GM23338 (cell line): ENCODE measurements at regions not wholly inside any gene's neighbourhood (a gene's known extent, or its start where the extent isn't known, plus 50 kb on each side); places are given as distances from the start of the nearest gene placed in this dataset.

Experiments
- ATAC-seq: fragments of 200-7000 bp; cut with Tn5 transposase; 3 replicates; pipeline ENCODE4 v1.9.1; 2020
- DNase-seq: peaks from one replicate; pipeline ENCODE4 v3.0.0-alpha.2; 2015; ENCODE audit warnings: low spot score
- H2AFZ ChIP-seq: fragments of 200-600 bp; sonication (generic); 2 replicates; pipeline ENCODE4 v1.8.0; 2016; ENCODE audit warnings: antibody characterized with exemption, mild to moderate bottlenecking, moderate library complexity
- H3F3A ChIP-seq: fragments of 200-600 bp; sonication (generic); replicated peaks from 2 replicates; pipeline ENCODE4 v1.8.0; 2017; ENCODE audit warnings: antibody characterized with exemption, mixed run types, low read depth
- H3K27ac ChIP-seq: fragments of 200-600 bp; sonication (generic); 2 replicates; pipeline ENCODE4 v1.6.1; 2016; ENCODE audit warnings: low read depth
- H3K27me3 ChIP-seq: fragments of 200-600 bp; sonication (generic); 2 replicates; pipeline ENCODE4 v1.8.0; 2016; ENCODE audit warnings: mild to moderate bottlenecking, mixed run types, moderate library complexity; ENCODE audit not compliant: insufficient read depth
- H3K36me3 ChIP-seq: fragments of 200-600 bp; sonication (generic); 2 replicates; pipeline ENCODE4 v1.8.0; 2016; ENCODE audit warnings: mild to moderate bottlenecking; ENCODE audit not compliant: insufficient read depth
- H3K4me1 ChIP-seq: fragments of 200-600 bp; sonication (generic); 2 replicates; pipeline ENCODE4 v1.8.0; 2016; ENCODE audit warnings: mild to moderate bottlenecking, moderate library complexity; ENCODE audit not compliant: insufficient read depth
- H3K4me2 ChIP-seq: fragments of 200-600 bp; sonication (generic); 2 replicates; pipeline ENCODE4 v1.7.1; 2017; ENCODE audit warnings: mixed run types
- H3K4me3 ChIP-seq: fragments of 200-600 bp; sonication (generic); 2 replicates; pipeline ENCODE4 v1.6.1; 2016; ENCODE audit warnings: mixed run types
- H3K79me2 ChIP-seq: fragments of 200-600 bp; sonication (generic); replicated peaks from 2 replicates; pipeline ENCODE4 v1.8.0; 2017; ENCODE audit warnings: mild to moderate bottlenecking; ENCODE audit not compliant: insufficient read depth
- H3K9me2 ChIP-seq: fragments of 200-600 bp; sonication (generic); 2 replicates; pipeline ENCODE4 v1.8.0; 2017; ENCODE audit not compliant: insufficient read depth
- H4K20me1 ChIP-seq: fragments of 200-600 bp; sonication (generic); replicated peaks from 2 replicates; pipeline ENCODE4 v1.8.0; 2017; ENCODE audit warnings: mild to moderate bottlenecking; ENCODE audit not compliant: insufficient read depth
- H3K27ac Mint-ChIP-seq: 2 replicates; pipeline ENCODE4 v1.8.0; 2020; ENCODE audit warnings: inconsistent platforms, mild to moderate bottlenecking, moderate library complexity, mixed read lengths
- H3K27me3 Mint-ChIP-seq: 3 replicates; pipeline ENCODE4 v1.8.0; 2022; ENCODE audit warnings: low read depth, mild to moderate bottlenecking, moderate library complexity, mixed read lengths, inconsistent platforms; ENCODE audit not compliant: insufficient read depth, poor library complexity
- H3K36me3 Mint-ChIP-seq: 3 replicates; pipeline ENCODE4 v1.8.0; 2021; ENCODE audit warnings: low read depth, mild to moderate bottlenecking, inconsistent platforms, moderate library complexity, mixed read lengths
- H3K4me1 Mint-ChIP-seq: 3 replicates; pipeline ENCODE4 v1.8.0; 2020; ENCODE audit warnings: mild to moderate bottlenecking, inconsistent platforms, mixed read lengths
- H3K4me3 Mint-ChIP-seq: 3 replicates; pipeline ENCODE4 v1.8.0; 2021; ENCODE audit warnings: moderate library complexity, mild to moderate bottlenecking, inconsistent platforms, mixed read lengths
- H3K9me3 Mint-ChIP-seq: 3 replicates; pipeline ENCODE4 v1.8.0; 2020; ENCODE audit warnings: moderate library complexity, mild to moderate bottlenecking, inconsistent platforms, mixed read lengths
- EZH2 ChIP-seq: fragments of 200-600 bp; sonication (generic); IDR thresholded peaks from one replicate; pipeline ENCODE4 v1.8.0; 2017; ENCODE audit warnings: antibody characterized with exemption, mild to moderate bottlenecking, low read depth; ENCODE audit not compliant: unreplicated experiment
- EZH2phosphoT487 ChIP-seq: fragments of 200-600 bp; sonication (generic); IDR thresholded peaks from one replicate; pipeline ENCODE4 v1.8.1; 2018; ENCODE audit warnings: antibody characterized with exemption; ENCODE audit not compliant: unreplicated experiment
- JUNB ChIP-seq: IDR thresholded peaks from one replicate; pipeline ENCODE4 v1.6.1; 2016; ENCODE audit warnings: antibody characterized with exemption; ENCODE audit not compliant: unreplicated experiment
- STAT1 ChIP-seq: IDR thresholded peaks from one replicate; pipeline ENCODE4 v1.6.1; 2016; ENCODE audit warnings: antibody characterized with exemption; ENCODE audit not compliant: unreplicated experiment
- ZNF114 ChIP-seq: fragments of 250-450 bp; sonication (Bioruptor Pico); IDR thresholded peaks from 2 replicates; pipeline ENCODE4 v1.5.0; 2020; ENCODE audit warnings: mild to moderate bottlenecking, moderate library complexity
- ZNF331 ChIP-seq: fragments of 250-450 bp; sonication (Bioruptor Pico); IDR thresholded peaks from 2 replicates; pipeline ENCODE4 v1.5.0; 2020; ENCODE audit warnings: low read depth, mild to moderate bottlenecking, moderate library complexity
- TF ChIP-seq, protein P1 (sequence below), 2 experiments: fragments of 200-600 bp in 1 of 2; sonication (generic) in 1 of 2; conservative IDR thresholded peaks; 2 replicates each; pipeline versions ENCODE4 v1.5.1 to v1.6.1; 2016 to 2017; ENCODE audit warnings: antibody characterized with exemption in 2 of 2, low read depth in 2 of 2, mild to moderate bottlenecking in 2 of 2, moderate library complexity in 1 of 2
- TF ChIP-seq, protein P2 (sequence below): IDR thresholded peaks from 2 replicates; pipeline ENCODE4 v1.6.1; 2016; ENCODE audit warnings: antibody characterized with exemption
- TF ChIP-seq, protein P3 (sequence below): fragments of 250-450 bp; sonication (Bioruptor Pico); IDR thresholded peaks from 2 replicates; pipeline ENCODE4 v1.5.0; 2020; ENCODE audit warnings: mild to moderate bottlenecking, moderate library complexity
- TF ChIP-seq, protein P4 (sequence below): IDR thresholded peaks from one replicate; pipeline ENCODE4 v1.6.1; 2018; ENCODE audit warnings: antibody characterized with exemption; ENCODE audit not compliant: unreplicated experiment

DNA sequence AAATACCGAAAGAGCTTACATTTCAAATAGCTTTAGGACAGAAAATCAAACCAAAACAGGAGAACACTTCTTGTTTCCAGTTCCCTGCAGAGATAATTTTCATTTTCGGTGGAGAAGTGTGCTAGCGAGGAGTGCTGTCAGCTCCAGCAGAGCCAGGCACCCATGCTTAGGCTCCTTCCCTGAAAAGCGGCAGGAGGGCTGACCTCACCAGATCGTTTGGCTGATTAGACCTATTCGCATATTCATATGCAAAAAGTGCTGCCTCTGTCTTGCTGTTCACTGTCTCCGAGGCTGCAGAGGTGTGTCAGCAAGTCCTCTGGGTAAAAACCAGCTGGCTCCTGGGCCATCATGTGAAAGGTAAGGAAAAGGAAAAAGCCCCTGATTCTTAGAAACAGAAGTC, 225.8 kb upstream of the COPS8 start (continued):
- TF ChIP-seq EZH2phosphoT487 (no peak), EZH2 (no peak), ZNF114 (CRISPR knock-in tag) (no peak), STAT1 (no peak), ZNF331 (no peak)
- TF ChIP-seq, protein P1, sequence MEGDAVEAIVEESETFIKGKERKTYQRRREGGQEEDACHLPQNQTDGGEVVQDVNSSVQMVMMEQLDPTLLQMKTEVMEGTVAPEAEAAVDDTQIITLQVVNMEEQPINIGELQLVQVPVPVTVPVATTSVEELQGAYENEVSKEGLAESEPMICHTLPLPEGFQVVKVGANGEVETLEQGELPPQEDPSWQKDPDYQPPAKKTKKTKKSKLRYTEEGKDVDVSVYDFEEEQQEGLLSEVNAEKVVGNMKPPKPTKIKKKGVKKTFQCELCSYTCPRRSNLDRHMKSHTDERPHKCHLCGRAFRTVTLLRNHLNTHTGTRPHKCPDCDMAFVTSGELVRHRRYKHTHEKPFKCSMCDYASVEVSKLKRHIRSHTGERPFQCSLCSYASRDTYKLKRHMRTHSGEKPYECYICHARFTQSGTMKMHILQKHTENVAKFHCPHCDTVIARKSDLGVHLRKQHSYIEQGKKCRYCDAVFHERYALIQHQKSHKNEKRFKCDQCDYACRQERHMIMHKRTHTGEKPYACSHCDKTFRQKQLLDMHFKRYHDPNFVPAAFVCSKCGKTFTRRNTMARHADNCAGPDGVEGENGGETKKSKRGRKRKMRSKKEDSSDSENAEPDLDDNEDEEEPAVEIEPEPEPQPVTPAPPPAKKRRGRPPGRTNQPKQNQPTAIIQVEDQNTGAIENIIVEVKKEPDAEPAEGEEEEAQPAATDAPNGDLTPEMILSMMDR (conservative IDR thresholded peaks at IDR 0.05; ENCODE audit: low read depth in 2 of 2), result no peak
- TF ChIP-seq, protein P2, sequence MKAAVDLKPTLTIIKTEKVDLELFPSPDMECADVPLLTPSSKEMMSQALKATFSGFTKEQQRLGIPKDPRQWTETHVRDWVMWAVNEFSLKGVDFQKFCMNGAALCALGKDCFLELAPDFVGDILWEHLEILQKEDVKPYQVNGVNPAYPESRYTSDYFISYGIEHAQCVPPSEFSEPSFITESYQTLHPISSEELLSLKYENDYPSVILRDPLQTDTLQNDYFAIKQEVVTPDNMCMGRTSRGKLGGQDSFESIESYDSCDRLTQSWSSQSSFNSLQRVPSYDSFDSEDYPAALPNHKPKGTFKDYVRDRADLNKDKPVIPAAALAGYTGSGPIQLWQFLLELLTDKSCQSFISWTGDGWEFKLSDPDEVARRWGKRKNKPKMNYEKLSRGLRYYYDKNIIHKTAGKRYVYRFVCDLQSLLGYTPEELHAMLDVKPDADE, result no peak

DNA sequence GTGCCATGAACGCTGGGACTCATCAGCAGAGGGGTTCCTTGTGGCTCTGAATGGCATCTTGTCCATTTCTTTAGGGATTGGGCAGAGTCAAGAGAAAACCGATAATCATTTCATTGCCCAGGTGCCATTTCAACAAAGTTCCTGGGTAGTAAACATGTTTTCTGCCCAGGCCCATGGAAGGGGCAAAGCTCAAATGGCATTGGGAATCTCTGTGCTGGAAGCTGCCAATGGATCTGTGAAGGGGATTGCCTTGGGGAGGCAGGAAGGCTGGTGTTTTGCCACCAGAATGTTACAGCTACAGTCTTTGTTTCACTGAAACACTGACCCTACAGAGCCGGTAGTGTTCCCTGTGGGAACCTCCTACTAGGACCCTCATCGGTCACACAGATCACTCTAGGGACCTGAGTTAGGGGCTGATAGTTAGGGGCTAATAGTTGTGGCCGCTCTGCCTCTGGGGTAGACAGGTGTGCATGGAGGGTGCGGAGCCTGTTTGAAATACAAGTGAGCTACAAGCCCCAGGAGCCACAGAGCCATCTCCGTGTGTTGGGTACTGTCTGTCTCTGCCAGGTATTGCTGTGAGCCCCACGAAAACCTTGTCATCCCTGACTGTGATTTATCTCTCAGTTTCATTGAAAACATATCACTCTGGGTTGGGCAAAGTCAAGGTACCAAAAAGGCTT, 224.4 kb upstream of the COPS8 start:
- H3K4me3 Mint-ChIP-seq, result no peak overlapping the region
- H3K27ac Mint-ChIP-seq, result no peak overlapping the region
- no peaks in the 10 kb centered on the region for H3K36me3 ChIP-seq
- peaks cover 32% of the 10 kb centered on the region for H3K4me1 ChIP-seq
- no peaks in the 10 kb centered on the region for H3F3A ChIP-seq
- peaks cover 35% of the 10 kb centered on the region for H3K9me3 Mint-ChIP-seq
- no peak for ATAC-seq
- H3K4me1 Mint-ChIP-seq, result peaks cover 37% of the 10 kb centered on the region
- DNase-seq, result no peak
- H2AFZ ChIP-seq, result no peak overlapping the region
- H3K4me2 ChIP-seq, result no peak overlapping the region
- H3K27ac ChIP-seq, result no peak overlapping the region
- H3K27me3 ChIP-seq, result no peaks in the 10 kb centered on the region
- H4K20me1 ChIP-seq, result no peaks in the 10 kb centered on the region
- H3K27me3 Mint-ChIP-seq, result peaks cover 12% of the 10 kb centered on the region
- no peaks in the 10 kb centered on the region for H3K9me2 ChIP-seq
- H3K36me3 Mint-ChIP-seq, result peaks cover 22% of the 10 kb centered on the region
- no peaks in the 10 kb centered on the region for H3K79me2 ChIP-seq
- TF ChIP-seq JUNB (no peak), STAT1 (no peak), ZNF114 (CRISPR knock-in tag) (no peak)
- TF ChIP-seq, protein P3, sequence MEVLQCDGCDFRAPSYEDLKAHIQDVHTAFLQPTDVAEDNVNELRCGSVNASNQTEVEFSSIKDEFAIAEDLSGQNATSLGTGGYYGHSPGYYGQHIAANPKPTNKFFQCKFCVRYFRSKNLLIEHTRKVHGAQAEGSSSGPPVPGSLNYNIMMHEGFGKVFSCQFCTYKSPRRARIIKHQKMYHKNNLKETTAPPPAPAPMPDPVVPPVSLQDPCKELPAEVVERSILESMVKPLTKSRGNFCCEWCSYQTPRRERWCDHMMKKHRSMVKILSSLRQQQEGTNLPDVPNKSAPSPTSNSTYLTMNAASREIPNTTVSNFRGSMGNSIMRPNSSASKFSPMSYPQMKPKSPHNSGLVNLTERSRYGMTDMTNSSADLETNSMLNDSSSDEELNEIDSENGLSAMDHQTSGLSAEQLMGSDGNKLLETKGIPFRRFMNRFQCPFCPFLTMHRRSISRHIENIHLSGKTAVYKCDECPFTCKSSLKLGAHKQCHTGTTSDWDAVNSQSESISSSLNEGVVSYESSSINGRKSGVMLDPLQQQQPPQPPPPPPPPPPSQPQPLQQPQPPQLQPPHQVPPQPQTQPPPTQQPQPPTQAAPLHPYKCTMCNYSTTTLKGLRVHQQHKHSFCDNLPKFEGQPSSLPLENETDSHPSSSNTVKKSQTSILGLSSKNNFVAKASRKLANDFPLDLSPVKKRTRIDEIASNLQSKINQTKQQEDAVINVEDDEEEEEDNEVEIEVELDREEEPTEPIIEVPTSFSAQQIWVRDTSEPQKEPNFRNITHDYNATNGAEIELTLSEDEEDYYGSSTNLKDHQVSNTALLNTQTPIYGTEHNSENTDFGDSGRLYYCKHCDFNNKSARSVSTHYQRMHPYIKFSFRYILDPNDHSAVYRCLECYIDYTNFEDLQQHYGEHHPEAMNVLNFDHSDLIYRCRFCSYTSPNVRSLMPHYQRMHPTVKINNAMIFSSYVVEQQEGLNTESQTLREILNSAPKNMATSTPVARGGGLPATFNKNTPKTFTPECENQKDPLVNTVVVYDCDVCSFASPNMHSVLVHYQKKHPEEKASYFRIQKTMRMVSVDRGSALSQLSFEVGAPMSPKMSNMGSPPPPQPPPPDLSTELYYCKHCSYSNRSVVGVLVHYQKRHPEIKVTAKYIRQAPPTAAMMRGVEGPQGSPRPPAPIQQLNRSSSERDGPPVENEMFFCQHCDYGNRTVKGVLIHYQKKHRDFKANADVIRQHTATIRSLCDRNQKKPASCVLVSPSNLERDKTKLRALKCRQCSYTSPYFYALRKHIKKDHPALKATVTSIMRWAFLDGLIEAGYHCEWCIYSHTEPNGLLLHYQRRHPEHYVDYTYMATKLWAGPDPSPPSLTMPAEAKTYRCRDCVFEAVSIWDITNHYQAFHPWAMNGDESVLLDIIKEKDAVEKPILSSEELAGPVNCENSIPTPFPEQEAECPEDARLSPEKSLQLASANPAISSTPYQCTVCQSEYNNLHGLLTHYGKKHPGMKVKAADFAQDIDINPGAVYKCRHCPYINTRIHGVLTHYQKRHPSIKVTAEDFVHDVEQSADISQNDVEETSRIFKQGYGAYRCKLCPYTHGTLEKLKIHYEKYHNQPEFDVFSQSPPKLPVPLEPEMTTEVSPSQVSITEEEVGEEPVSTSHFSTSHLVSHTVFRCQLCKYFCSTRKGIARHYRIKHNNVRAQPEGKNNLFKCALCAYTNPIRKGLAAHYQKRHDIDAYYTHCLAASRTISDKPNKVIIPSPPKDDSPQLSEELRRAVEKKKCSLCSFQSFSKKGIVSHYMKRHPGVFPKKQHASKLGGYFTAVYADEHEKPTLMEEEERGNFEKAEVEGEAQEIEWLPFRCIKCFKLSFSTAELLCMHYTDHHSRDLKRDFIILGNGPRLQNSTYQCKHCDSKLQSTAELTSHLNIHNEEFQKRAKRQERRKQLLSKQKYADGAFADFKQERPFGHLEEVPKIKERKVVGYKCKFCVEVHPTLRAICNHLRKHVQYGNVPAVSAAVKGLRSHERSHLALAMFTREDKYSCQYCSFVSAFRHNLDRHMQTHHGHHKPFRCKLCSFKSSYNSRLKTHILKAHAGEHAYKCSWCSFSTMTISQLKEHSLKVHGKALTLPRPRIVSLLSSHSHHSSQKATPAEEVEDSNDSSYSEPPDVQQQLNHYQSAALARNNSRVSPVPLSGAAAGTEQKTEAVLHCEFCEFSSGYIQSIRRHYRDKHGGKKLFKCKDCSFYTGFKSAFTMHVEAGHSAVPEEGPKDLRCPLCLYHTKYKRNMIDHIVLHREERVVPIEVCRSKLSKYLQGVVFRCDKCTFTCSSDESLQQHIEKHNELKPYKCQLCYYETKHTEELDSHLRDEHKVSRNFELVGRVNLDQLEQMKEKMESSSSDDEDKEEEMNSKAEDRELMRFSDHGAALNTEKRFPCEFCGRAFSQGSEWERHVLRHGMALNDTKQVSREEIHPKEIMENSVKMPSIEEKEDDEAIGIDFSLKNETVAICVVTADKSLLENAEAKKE (CRISPR knock-in tag), result no peak
- TF ChIP-seq, protein P4, sequence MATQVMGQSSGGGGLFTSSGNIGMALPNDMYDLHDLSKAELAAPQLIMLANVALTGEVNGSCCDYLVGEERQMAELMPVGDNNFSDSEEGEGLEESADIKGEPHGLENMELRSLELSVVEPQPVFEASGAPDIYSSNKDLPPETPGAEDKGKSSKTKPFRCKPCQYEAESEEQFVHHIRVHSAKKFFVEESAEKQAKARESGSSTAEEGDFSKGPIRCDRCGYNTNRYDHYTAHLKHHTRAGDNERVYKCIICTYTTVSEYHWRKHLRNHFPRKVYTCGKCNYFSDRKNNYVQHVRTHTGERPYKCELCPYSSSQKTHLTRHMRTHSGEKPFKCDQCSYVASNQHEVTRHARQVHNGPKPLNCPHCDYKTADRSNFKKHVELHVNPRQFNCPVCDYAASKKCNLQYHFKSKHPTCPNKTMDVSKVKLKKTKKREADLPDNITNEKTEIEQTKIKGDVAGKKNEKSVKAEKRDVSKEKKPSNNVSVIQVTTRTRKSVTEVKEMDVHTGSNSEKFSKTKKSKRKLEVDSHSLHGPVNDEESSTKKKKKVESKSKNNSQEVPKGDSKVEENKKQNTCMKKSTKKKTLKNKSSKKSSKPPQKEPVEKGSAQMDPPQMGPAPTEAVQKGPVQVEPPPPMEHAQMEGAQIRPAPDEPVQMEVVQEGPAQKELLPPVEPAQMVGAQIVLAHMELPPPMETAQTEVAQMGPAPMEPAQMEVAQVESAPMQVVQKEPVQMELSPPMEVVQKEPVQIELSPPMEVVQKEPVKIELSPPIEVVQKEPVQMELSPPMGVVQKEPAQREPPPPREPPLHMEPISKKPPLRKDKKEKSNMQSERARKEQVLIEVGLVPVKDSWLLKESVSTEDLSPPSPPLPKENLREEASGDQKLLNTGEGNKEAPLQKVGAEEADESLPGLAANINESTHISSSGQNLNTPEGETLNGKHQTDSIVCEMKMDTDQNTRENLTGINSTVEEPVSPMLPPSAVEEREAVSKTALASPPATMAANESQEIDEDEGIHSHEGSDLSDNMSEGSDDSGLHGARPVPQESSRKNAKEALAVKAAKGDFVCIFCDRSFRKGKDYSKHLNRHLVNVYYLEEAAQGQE, result no peak
- H3K4me3 ChIP-seq, result no peak overlapping the region
